ENCODE measurements at regions not wholly inside any gene's neighbourhood (a gene's known extent, or its start where the extent isn't known, plus 50 kb on each side); places are given as distances from the start of the nearest gene placed in this dataset.

- DNase-seq (ENCODE audit: low read depth in 1 of 2, low spot score in 1 of 2): no peak
These were observed 79.0 kb upstream of the JUN start for GRCh38 chr1:58862728-58863385.

GRCh38 chr1:58864654-58865053, 80.8 kb upstream of the JUN start:
- no peak for DNase-seq (ENCODE audit: low read depth in 1 of 2, low spot score in 1 of 2)

- no peak for DNase-seq (ENCODE audit: low read depth in 1 of 2, low spot score in 1 of 2)
These were observed 82.7 kb upstream of the JUN start for GRCh38 chr1:58866578-58866977.

- DNase-seq (ENCODE audit: low read depth in 1 of 2, low spot score in 1 of 2): no peak
These were observed 85.9 kb upstream of the JUN start for GRCh38 chr1:58869638-58870297.

- DNase-seq (ENCODE audit: low read depth in 1 of 2, low spot score in 1 of 2): no peak
These were observed 86.4 kb upstream of the JUN start for GRCh38 chr1:58870298-58870676.

GRCh38 chr1:58874342-58874741, 90.5 kb upstream of the JUN start:
- no peak for DNase-seq (ENCODE audit: low read depth in 1 of 2, low spot score in 1 of 2)

- DNase-seq (ENCODE audit: low read depth in 1 of 2, low spot score in 1 of 2): no peak
These were observed 91.2 kb upstream of the JUN start for GRCh38 chr1:58874757-58875755.

- DNase-seq (ENCODE audit: low read depth in 1 of 2, low spot score in 1 of 2): no peak
These were observed 95.6 kb upstream of the JUN start for GRCh38 chr1:58879464-58879863.

- no peak for DNase-seq (ENCODE audit: low read depth in 1 of 2, low spot score in 1 of 2)
These were observed 96.7 kb upstream of the JUN start for GRCh38 chr1:58880592-58880991.

- no peak for DNase-seq (ENCODE audit: low read depth in 1 of 2, low spot score in 1 of 2)
These were observed 97.7 kb upstream of the JUN start for GRCh38 chr1:58881471-58881994.

GRCh38 chr1:58882322-58882948, 98.6 kb upstream of the JUN start:
- no peak for DNase-seq (ENCODE audit: low read depth in 1 of 2, low spot score in 1 of 2)

GRCh38 chr1:58883037-58883887, 99.4 kb upstream of the JUN start:
- no peak for DNase-seq (ENCODE audit: low read depth in 1 of 2, low spot score in 1 of 2)

- no peak for DNase-seq (ENCODE audit: low read depth in 1 of 2, low spot score in 1 of 2)
These were observed 100.1 kb upstream of the JUN start for GRCh38 chr1:58883888-58884482.

- no peak for DNase-seq (ENCODE audit: low read depth in 1 of 2, low spot score in 1 of 2)
These were observed 101.1 kb upstream of the JUN start for GRCh38 chr1:58884706-58885661.

GRCh38 chr1:58885998-58886397, 102.2 kb upstream of the JUN start:
- DNase-seq (ENCODE audit: low read depth in 1 of 2, low spot score in 1 of 2): no peak

GRCh38 chr1:58886611-58887010, 102.8 kb upstream of the JUN start:
- DNase-seq (ENCODE audit: low read depth in 1 of 2, low spot score in 1 of 2): no peak

GRCh38 chr1:58887059-58887458, 103.2 kb upstream of the JUN start:
- no peak for DNase-seq (ENCODE audit: low read depth in 1 of 2, low spot score in 1 of 2)

- DNase-seq (ENCODE audit: low read depth in 1 of 2, low spot score in 1 of 2): no peak
These were observed 105.0 kb upstream of the JUN start for GRCh38 chr1:58888833-58889232.

GRCh38 chr1:58890113-58890512, 106.3 kb upstream of the JUN start:
- DNase-seq (ENCODE audit: low read depth in 1 of 2, low spot score in 1 of 2): no peak

Data from activated T-helper 1 cell treated with anti-CD3 and anti-CD28 coated beads, Interleukin-2, amount 50 U/mL, for 16 hours (primary cell).